ENCODE measurements at regions not wholly inside any gene's neighbourhood (a gene's known extent, or its start where the extent isn't known, plus 50 kb on each side); places are given as distances from the start of the nearest gene placed in this dataset.

GRCh38 chr4:10897076-10897475, 212.5 kb upstream of the CLNK start:
- no peak for DNase-seq
- Histone ChIP-seq H3K9me3 (no peaks in the 10 kb centered on the region), H3K4me1 (no peaks in the 10 kb centered on the region), H3K27ac (no peak overlapping the region), H3K36me3 (no peaks in the 10 kb centered on the region), H3K4me3 (no peak overlapping the region), H3K27me3 (no peaks in the 10 kb centered on the region)
- intact Hi-C loops (cut with DNase I; ENCODE audit: low total_unique reads) (no loop called here), in situ Hi-C loops (cut with MboI; ENCODE audit: low pct_ligation_motif_present in 1 of 4, low pct_unique_long_range_greater_than_20kb in 1 of 4, low sequenced_read_pairs in 3 of 4) (no loop called here)
- 80 to 82% methylated on average over 1 to 5 of the region's 5 CpGs for WGBS, 2 donors (ENCODE audit: low coverage in 1 of 2)
- no peak for TF ChIP-seq POLR2AphosphoS5 (IDR thresholded peaks at IDR 0.05)
- TF ChIP-seq POLR2A (IDR thresholded peaks at IDR 0.05), result no peak
- no peak for TF ChIP-seq CTCF (IDR thresholded peaks at IDR 0.05)
- no peak for TF ChIP-seq EP300 (IDR thresholded peaks at IDR 0.05; ENCODE audit: low read depth)

GRCh38 chr4:10893395-10893794, 208.8 kb upstream of the CLNK start:
- no peaks in the 10 kb centered on the region for H3K27me3 ChIP-seq
- H3K36me3 ChIP-seq, result no peaks in the 10 kb centered on the region
- in situ Hi-C loops (cut with MboI; ENCODE audit: low pct_ligation_motif_present in 1 of 4, low pct_unique_long_range_greater_than_20kb in 1 of 4, low sequenced_read_pairs in 3 of 4) (no loop called here), intact Hi-C loops (cut with DNase I; ENCODE audit: low total_unique reads) (no loop called here)
- TF ChIP-seq POLR2A (IDR thresholded peaks at IDR 0.05) (no peak), EP300 (IDR thresholded peaks at IDR 0.05; ENCODE audit: low read depth) (no peak), POLR2AphosphoS5 (IDR thresholded peaks at IDR 0.05) (no peak), CTCF (IDR thresholded peaks at IDR 0.05) (peak in 3 of 5 experiments; percentile 18 to 28 (median 27))
- no peak for DNase-seq
- H3K27ac ChIP-seq, result no peak overlapping the region
- no peaks in the 10 kb centered on the region for H3K4me1 ChIP-seq
- WGBS, 2 donors (ENCODE audit: low coverage in 1 of 2), result 77 to 100% methylated on average over 1 to 2 of the region's 2 CpGs
- H3K4me3 ChIP-seq, result no peak overlapping the region
- no peaks in the 10 kb centered on the region for H3K9me3 ChIP-seq

- Histone ChIP-seq H3K4me1 (no peaks in the 10 kb centered on the region), H3K4me3 (no peak overlapping the region), H3K27ac (no peak overlapping the region), H3K27me3 (no peaks in the 10 kb centered on the region), H3K36me3 (no peaks in the 10 kb centered on the region), H3K9me3 (no peaks in the 10 kb centered on the region)
- no peak for TF ChIP-seq POLR2A (IDR thresholded peaks at IDR 0.05)
- TF ChIP-seq EP300 (IDR thresholded peaks at IDR 0.05; ENCODE audit: low read depth), result no peak
- no peak for TF ChIP-seq POLR2AphosphoS5 (IDR thresholded peaks at IDR 0.05)
- TF ChIP-seq CTCF (IDR thresholded peaks at IDR 0.05), result no peak
- DNase-seq, result no peak
- in situ Hi-C loops (cut with MboI; ENCODE audit: low pct_ligation_motif_present in 1 of 4, low pct_unique_long_range_greater_than_20kb in 1 of 4, low sequenced_read_pairs in 3 of 4) (no loop called here), intact Hi-C loops (cut with DNase I; ENCODE audit: low total_unique reads) (no loop called here)
- WGBS, 2 donors (ENCODE audit: low coverage in 1 of 2), result 6 to 14% methylated on average over 2 of the region's 2 CpGs
Measured at GRCh38 chr4:10891866-10892265, 207.3 kb upstream of the CLNK start.

- Histone ChIP-seq H3K27ac (no peak overlapping the region), H3K9me3 (no peaks in the 10 kb centered on the region), H3K36me3 (no peaks in the 10 kb centered on the region), H3K4me3 (no peak overlapping the region), H3K27me3 (no peaks in the 10 kb centered on the region), H3K4me1 (no peaks in the 10 kb centered on the region)
- intact Hi-C loops (cut with DNase I; ENCODE audit: low total_unique reads) (no loop called here), in situ Hi-C loops (cut with MboI; ENCODE audit: low pct_ligation_motif_present in 1 of 4, low pct_unique_long_range_greater_than_20kb in 1 of 4, low sequenced_read_pairs in 3 of 4) (no loop called here)
- WGBS, 2 donors (ENCODE audit: low coverage in 1 of 2), result 92 to 93% methylated on average over 4 of the region's 4 CpGs
- TF ChIP-seq POLR2A (IDR thresholded peaks at IDR 0.05) (no peak), EP300 (IDR thresholded peaks at IDR 0.05; ENCODE audit: low read depth) (no peak), POLR2AphosphoS5 (IDR thresholded peaks at IDR 0.05) (no peak), CTCF (IDR thresholded peaks at IDR 0.05) (no peak)
- DNase-seq, result no peak
Measured at GRCh38 chr4:10889819-10890218, 205.3 kb upstream of the CLNK start.
